ENCODE measurements at regions not wholly inside any gene's neighbourhood (a gene's known extent, or its start where the extent isn't known, plus 50 kb on each side); places are given as distances from the start of the nearest gene placed in this dataset.

DNA sequence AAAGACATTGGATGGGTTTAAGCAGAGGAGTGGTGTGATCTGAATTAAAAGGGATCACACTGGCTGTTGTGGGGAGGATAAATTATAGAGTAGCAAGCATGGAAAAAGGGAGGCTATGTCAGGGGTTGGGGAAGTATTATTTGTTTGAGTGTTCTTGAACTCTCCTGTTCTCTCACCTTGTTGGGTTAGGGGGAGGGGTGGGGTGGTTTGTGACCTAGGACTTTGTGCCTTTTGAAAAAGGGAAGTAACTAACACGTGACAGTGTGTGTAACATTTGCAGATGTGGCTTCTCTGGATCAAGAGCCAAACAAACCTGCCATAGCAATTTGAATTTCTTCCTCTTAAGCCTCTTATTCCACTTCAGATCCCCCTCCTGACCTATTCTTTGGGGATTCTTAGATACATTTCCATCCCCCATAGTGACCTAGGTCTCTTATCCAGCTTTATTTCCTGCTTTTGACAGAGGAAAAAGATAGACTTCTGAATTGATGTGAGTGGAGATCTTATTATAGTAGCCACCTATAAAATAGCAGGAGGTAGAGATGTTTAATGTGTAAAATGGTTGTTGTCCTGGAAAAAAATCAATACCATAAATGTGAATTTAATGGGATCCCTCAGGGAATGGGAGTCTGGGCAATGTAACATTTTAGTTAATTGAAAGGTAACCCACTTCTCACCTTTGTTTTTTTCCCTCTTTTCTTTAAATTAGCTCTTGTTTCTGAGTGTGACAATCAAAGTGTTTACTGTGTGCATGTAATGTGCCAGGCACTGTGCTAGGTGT lies 120.4 kb downstream of the CT47B1 start:
- TF ChIP-seq POLR2A (IDR thresholded peaks at IDR 0.05; ENCODE audit: low read length): no peak
- TF ChIP-seq GATA1 (IDR thresholded peaks at IDR 0.05; ENCODE audit: low read depth, low read length): no peak

All from erythroblast (primary cell).